K562 (cell line): ENCODE measurements at regions not wholly inside any gene's neighbourhood (a gene's known extent, or its start where the extent isn't known, plus 50 kb on each side); places are given as distances from the start of the nearest gene placed in this dataset.

Experiments used
- ATAC-seq: fragments of 200-7000 bp; cut with Tn5 transposase; 3 replicates; pipeline ENCODE4 v1.9.1; 2020; ENCODE audit warnings: moderate library complexity
- BruUV-seq: library from RNA; stranded (reverse); fragments of 400-500 nt; replicated peaks from 2 replicates; lab custom pipeline; 2021; lab: Mats Ljungman, UMichigan
- CTCF ChIA-PET: fragments of 300-600 bp; formaldehyde crosslinking; extraction: SDS; loops from one replicate; lab custom pipeline; 2021; ENCODE audit warnings: low intra/inter-chr PET ratio; lab: Yijun Ruan, JAX
- POLR2A ChIA-PET: fragments of 300-600, 350-650 bp; sonication (Branson Sonifier 250); formaldehyde crosslinking; extraction: SDS; loops from one replicate; lab custom pipeline; 2021; ENCODE audit warnings: antibody characterized with exemption, inconsistent platforms; lab: Yijun Ruan, JAX
- DNase-seq, 4 experiments: peaks; one replicate each; pipeline versions ENCODE4 v3.0.0 to v3.0.0-alpha.2; 2011 to 2018; ENCODE audit warnings: low spot score in 3 of 4, mixed read lengths in 3 of 4; ENCODE audit errors: extremely low read depth in 1 of 4
- FAIRE-seq: peaks from 2 replicates; lab custom pipeline; 2011; peaks lifted over from hg19 to GRCh38; lab: Jason Lieb, UNC
- H2AFZ ChIP-seq: 2 replicates; pipeline ENCODE4 v1.6.0; 2011; ENCODE audit warnings: low read depth, low read length, control low read depth, inconsistent platforms
- H3K27ac ChIP-seq: fragments of 200-600 bp; 3 replicates; pipeline ENCODE4 v1.8.0; 2011; ENCODE audit warnings: low read depth, mild to moderate bottlenecking, control low read depth, inconsistent platforms, low read length, moderate library complexity, mixed read lengths; ENCODE audit errors: extremely low read depth
- H3K27me3 ChIP-seq, 2 experiments: fragments of 300-600 bp in 1 of 2; 2 replicates in 1 of 2; 3 replicates in 1 of 2; pipeline versions ENCODE4 v1.6.0 to v1.8.0; 2011; ENCODE audit warnings: inconsistent platforms in 2 of 2, low read length in 2 of 2, mild to moderate bottlenecking in 1 of 2, mixed read lengths in 1 of 2, moderate library complexity in 1 of 2; ENCODE audit not compliant: control insufficient read depth in 2 of 2, insufficient read depth in 2 of 2
- H3K36me3 ChIP-seq: fragments of 300-600 bp; 3 replicates; pipeline ENCODE4 v1.8.0; 2011; ENCODE audit warnings: mild to moderate bottlenecking, low read length, inconsistent platforms; ENCODE audit not compliant: control insufficient read depth, insufficient read depth
- H3K4me1 ChIP-seq, 2 experiments: fragments of 200-600 bp in 1 of 2; replicated peaks in 1 of 2; 2 replicates in 1 of 2; 3 replicates in 1 of 2; pipeline versions ENCODE4 v1.5.1 to v1.8.0; 2011; ENCODE audit warnings: inconsistent platforms in 2 of 2, low read length in 2 of 2, mild to moderate bottlenecking in 1 of 2, mixed read lengths in 1 of 2, moderate library complexity in 1 of 2; ENCODE audit not compliant: control insufficient read depth in 2 of 2, insufficient read depth in 2 of 2
- H3K4me2 ChIP-seq: 2 replicates; pipeline ENCODE4 v1.6.1; 2011; ENCODE audit warnings: low read length, control low read depth, inconsistent platforms, mixed read lengths; ENCODE audit not compliant: insufficient read depth
- H3K4me3 ChIP-seq: fragments of 200-600 bp; sonication (generic), shearing (Covaris generic); 2 replicates; pipeline ENCODE4 v1.5.1; 2016; ENCODE audit warnings: control low read depth, inconsistent platforms
- H3K79me2 ChIP-seq: fragments of 200-600 bp; 3 replicates; pipeline ENCODE4 v1.8.0; 2011; ENCODE audit warnings: low read length, inconsistent platforms; ENCODE audit not compliant: control insufficient read depth, insufficient read depth
- H3K9ac ChIP-seq, 2 experiments: 2 replicates each; pipeline versions ENCODE4 v1.6.0 to v1.6.1; 2011; ENCODE audit warnings: low read depth in 2 of 2, low read length in 2 of 2, control low read depth in 1 of 2, inconsistent platforms in 1 of 2, mild to moderate bottlenecking in 1 of 2, mixed read lengths in 1 of 2; ENCODE audit not compliant: insufficient read depth in 1 of 2
- H3K9me1 ChIP-seq: one replicate; pipeline ENCODE4 v1.6.0; 2011; ENCODE audit warnings: inconsistent platforms, mild to moderate bottlenecking, low read length, moderate library complexity; ENCODE audit not compliant: control insufficient read depth, insufficient read depth
- H3K9me3 ChIP-seq: replicated peaks from 2 replicates; pipeline ENCODE4 v1.5.1; 2011; ENCODE audit warnings: low read depth, low read length, inconsistent platforms; ENCODE audit not compliant: control insufficient read depth, insufficient read depth
- H4K20me1 ChIP-seq: replicated peaks from 2 replicates; pipeline ENCODE4 v1.6.1; 2011; ENCODE audit warnings: low read length, inconsistent platforms, mixed read lengths; ENCODE audit not compliant: control insufficient read depth, insufficient read depth
- ATF3 ChIP-seq, 2 experiments: fragments of 450-650 bp in 1 of 2; sonication (generic) in 1 of 2; formaldehyde crosslinking in 1 of 2; IDR thresholded peaks in 1 of 2; conservative IDR thresholded peaks in 1 of 2; 2 replicates each; pipeline versions ENCODE4 v1.6.1 to v1.8.1; 2016 to 2023; ENCODE audit warnings: mild to moderate bottlenecking in 2 of 2, moderate library complexity in 2 of 2, inconsistent platforms in 1 of 2, missing genetic modification reagents in 1 of 2
- BRCA1 ChIP-seq, 2 experiments: fragments of 450-650 bp in 1 of 2; sonication (generic) in 1 of 2; formaldehyde crosslinking in 1 of 2; IDR thresholded peaks; 2 replicates each; pipeline versions ENCODE4 v1.5.0 to v1.6.1; 2017 to 2020; ENCODE audit warnings: mild to moderate bottlenecking in 1 of 2, missing genetic modification reagents in 1 of 2
- CBX2 ChIP-seq: fragments of 200-600 bp; sonication (generic); IDR thresholded peaks from one replicate; pipeline ENCODE4 v1.6.1; 2012; ENCODE audit warnings: mild to moderate bottlenecking, low read length, inconsistent platforms; ENCODE audit not compliant: insufficient read depth, poor library complexity, severe bottlenecking
- CCNT2 ChIP-seq: IDR thresholded peaks from 2 replicates; pipeline ENCODE4 v1.6.1; 2011; ENCODE audit warnings: borderline replicate concordance, low read depth, mild to moderate bottlenecking, moderate library complexity, mixed read lengths, low read length; ENCODE audit not compliant: insufficient read length; ENCODE audit errors: extremely low read depth
- ERF ChIP-seq: fragments of 450-650 bp; formaldehyde crosslinking; IDR thresholded peaks from 2 replicates; pipeline ENCODE4 v1.4.0; 2020; ENCODE audit warnings: mild to moderate bottlenecking, mixed read lengths
- NONO ChIP-seq, 2 experiments: fragments of 200-400 bp in 1 of 2; fragments of 450-650 bp in 1 of 2; formaldehyde crosslinking in 1 of 2; IDR thresholded peaks; 2 replicates each; pipeline ENCODE4 v1.6.1; 2017; ENCODE audit warnings: low read depth in 2 of 2, mild to moderate bottlenecking in 2 of 2, moderate library complexity in 2 of 2, low read length in 1 of 2
- OTX1 ChIP-seq: fragments of 450-650 bp; formaldehyde crosslinking; IDR thresholded peaks from 2 replicates; pipeline ENCODE4 v1.4.0; 2022; ENCODE audit warnings: mild to moderate bottlenecking
- SIN3B ChIP-seq: fragments of 450-650 bp; IDR thresholded peaks from 2 replicates; pipeline ENCODE4 v1.6.1; 2017; ENCODE audit warnings: low read depth, mild to moderate bottlenecking, moderate library complexity
- SMAD4 ChIP-seq: fragments of 250-450 bp; sonication (Bioruptor Pico); conservative IDR thresholded peaks from 2 replicates; pipeline ENCODE4 v1.8.0; 2021; ENCODE audit warnings: inconsistent platforms, mild to moderate bottlenecking, moderate library complexity
- SMC3 ChIP-seq: conservative IDR thresholded peaks from 2 replicates; pipeline ENCODE4 v1.6.1; 2011; ENCODE audit warnings: low read depth, low read length, improper control_type of control experiment; ENCODE audit not compliant: insufficient read depth
- TCF15 ChIP-seq: fragments of 250-450 bp; sonication (Bioruptor Pico); IDR thresholded peaks from 2 replicates; pipeline ENCODE4 v1.8.0; 2022; ENCODE audit warnings: moderate library complexity, mild to moderate bottlenecking, inconsistent platforms
- ZFP1 ChIP-seq: fragments of 450-650 bp; formaldehyde crosslinking; IDR thresholded peaks from 2 replicates; pipeline ENCODE4 v1.4.0; 2020; ENCODE audit warnings: mild to moderate bottlenecking, mixed read lengths
- ZNF133 ChIP-seq: fragments of 250-450 bp; sonication (Bioruptor Pico); IDR thresholded peaks from 2 replicates; pipeline ENCODE4 v1.4.0; 2020; ENCODE audit warnings: mild to moderate bottlenecking
- ZNF584 ChIP-seq: fragments of 200-800 bp; sonication (Bioruptor generic); IDR thresholded peaks from 2 replicates; pipeline ENCODE4 v1.6.1; 2016; ENCODE audit warnings: low read depth, mild to moderate bottlenecking, missing genetic modification characterization, missing compliant biosample characterization
- WGBS: fragments of 100-300 bp; shearing (Covaris generic); methylation state at CpG from one replicate; pipeline ENCODE4 v1.1.6; 2016; ENCODE audit warnings: low coverage, mixed read lengths; ENCODE audit not compliant: insufficient coverage; ENCODE audit errors: missing lambda C conversion rate; 5-methylcytosine and 5-hydroxymethylcytosine counted together
- in situ Hi-C: fragments of 300-500 bp; cut with MboI; formaldehyde crosslinking; loops from 4 replicates; pipeline ENCODE4 v1.15.0; 2018; ENCODE audit warnings: inconsistent platforms, mixed read lengths
- intact Hi-C: fragments of 100-400 bp; cut with micrococcal nuclease; formaldehyde crosslinking; loops from 2 replicates; pipeline ENCODE4 v1.14.2; 2022

- CTCF ChIA-PET = no interaction called here
- FAIRE-seq (no peak), ATAC-seq (no peak), DNase-seq (no peak)
- Histone ChIP-seq H3K27ac (no peak overlapping the region), H3K27me3 (no peaks in the 10 kb centered on the region), H3K9ac (no peak overlapping the region), H3K4me2 (no peak overlapping the region), H3K79me2 (no peaks in the 10 kb centered on the region), H3K4me1 (no peaks in the 10 kb centered on the region), H3K9me3 (no peaks in the 10 kb centered on the region; the same call in 1 of the 2 replicates), H3K9me1 (no peaks in the 10 kb centered on the region), H3K4me3 (no peak overlapping the region), H2AFZ (no peak overlapping the region), H4K20me1 (no peaks in the 10 kb centered on the region), H3K36me3 (no peaks in the 10 kb centered on the region)
- in situ Hi-C loops = no loop called here
- WGBS = 0% methylated on average over 2 of the region's 2 CpGs
- no TSS peak for BruUV-seq
- intact Hi-C loops = no loop called here
- POLR2A ChIA-PET = no interaction called here
- TF ChIP-seq CCNT2 = no peak
- no peak for TF ChIP-seq TCF15 (CRISPR knock-in tag)
- TF ChIP-seq SMC3 = no peak
- no peak for TF ChIP-seq ZNF584
- TF ChIP-seq OTX1 (CRISPR knock-in tag) = no peak
- TF ChIP-seq ZFP1 (CRISPR knock-in tag) = no peak
- no peak for TF ChIP-seq NONO (IDR thresholded peaks at IDR 0.05; ENCODE audit: low read depth in 2 of 2, low read length in 1 of 2)
- TF ChIP-seq SIN3B = no peak
- no peak for TF ChIP-seq ZNF133 (CRISPR knock-in tag)
- no peak for TF ChIP-seq SMAD4 (CRISPR knock-in tag)
- TF ChIP-seq BRCA1 (IDR thresholded peaks at IDR 0.05) = no peak
- no peak for TF ChIP-seq BRCA1 (CRISPR knock-in tag; IDR thresholded peaks at IDR 0.05)
- TF ChIP-seq ATF3 (IDR thresholded peaks at IDR 0.05) = no peak
- no peak for TF ChIP-seq ATF3 (CRISPR knock-in tag; conservative IDR thresholded peaks at IDR 0.05)
- no peak for TF ChIP-seq ERF (CRISPR knock-in tag)
- TF ChIP-seq CBX2 = no peak
Observed at GRCh38 chr5:8360012-8360411, 491.1 kb downstream of the MTRR start.
